ENCODE measurements at regions not wholly inside any gene's neighbourhood (a gene's known extent, or its start where the extent isn't known, plus 50 kb on each side); places are given as distances from the start of the nearest gene placed in this dataset.

DNA sequence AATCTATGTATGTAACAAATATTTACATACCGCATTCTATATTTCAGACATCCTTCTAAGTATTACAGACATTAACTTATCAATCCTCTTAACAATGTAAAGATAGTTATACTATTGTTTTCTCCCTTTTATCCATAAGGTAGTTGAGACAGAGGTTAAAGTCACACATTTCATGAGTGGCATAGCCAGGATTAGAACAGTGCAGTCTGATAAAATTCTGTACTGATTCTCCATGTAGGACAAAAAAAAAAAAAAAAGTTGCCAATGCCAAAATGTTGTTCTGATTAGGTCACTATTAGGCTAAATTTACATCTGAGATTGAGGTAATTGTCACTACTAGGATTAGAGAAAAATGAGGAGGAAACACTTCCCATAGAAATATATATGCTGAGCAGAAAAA is 629.2 kb downstream of the OTOL1 start:
- no peak for DNase-seq (ENCODE audit: low read depth)

DNA sequence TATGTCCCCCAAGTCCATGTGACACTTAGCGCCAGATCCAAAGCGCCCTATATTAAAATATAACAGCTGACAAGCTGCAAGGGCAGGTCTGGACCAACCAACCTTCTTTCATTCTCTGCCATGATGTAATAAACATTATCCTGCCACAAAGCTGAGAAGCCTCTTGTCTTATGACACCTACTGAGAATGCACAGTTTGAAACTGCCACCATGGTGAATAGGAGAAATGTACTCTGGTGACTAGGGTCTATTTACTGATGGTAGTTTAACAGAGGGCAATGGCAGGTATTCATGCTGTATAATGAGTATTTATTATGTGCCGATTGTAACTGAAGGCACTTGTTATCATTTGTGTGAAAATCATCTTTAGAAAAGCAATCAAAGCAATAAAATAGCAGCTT is 634.0 kb downstream of the OTOL1 start:
- no peak for DNase-seq (ENCODE audit: low read depth)

DNA sequence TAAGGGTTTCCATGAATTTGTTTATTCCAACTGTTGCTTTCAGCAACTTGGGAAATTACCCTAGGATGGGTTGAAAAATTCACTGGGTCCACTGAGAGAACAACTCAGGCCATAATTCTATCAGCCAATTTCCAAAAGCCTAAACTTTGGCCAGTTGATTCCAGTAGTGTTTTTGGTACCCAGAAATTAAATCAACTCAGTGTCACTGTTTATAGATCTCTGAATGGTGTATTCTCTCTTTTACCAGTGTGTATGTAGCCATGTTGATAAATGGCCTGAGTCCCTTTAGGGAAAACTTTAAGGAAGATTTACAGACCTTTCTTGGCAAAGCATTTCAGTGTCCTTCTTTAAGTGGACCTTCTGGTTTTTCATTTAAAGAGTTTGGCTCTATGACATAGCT is 636.4 kb downstream of the OTOL1 start:
- DNase-seq (ENCODE audit: low read depth): no peak

DNA sequence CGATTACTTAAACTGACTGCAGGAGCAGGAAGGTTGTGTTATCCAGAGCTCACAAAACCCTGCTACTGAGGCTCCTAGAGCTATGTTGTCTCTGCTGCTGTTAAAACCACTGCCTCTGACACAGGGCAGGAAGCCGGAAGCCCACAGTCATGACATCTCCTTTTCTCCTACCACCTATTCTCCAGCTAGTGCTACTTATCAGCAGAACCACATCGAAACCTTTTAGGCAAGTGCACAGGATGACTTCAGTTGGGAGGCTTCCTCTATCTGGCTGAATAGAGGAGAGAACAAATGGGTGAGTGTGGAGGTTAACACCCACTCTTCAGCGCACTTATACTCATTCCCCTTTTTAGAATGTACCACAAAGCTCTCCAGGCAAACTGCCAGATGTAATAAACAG is 638.0 kb downstream of the OTOL1 start:
- no peak for DNase-seq (ENCODE audit: low read depth)

DNA sequence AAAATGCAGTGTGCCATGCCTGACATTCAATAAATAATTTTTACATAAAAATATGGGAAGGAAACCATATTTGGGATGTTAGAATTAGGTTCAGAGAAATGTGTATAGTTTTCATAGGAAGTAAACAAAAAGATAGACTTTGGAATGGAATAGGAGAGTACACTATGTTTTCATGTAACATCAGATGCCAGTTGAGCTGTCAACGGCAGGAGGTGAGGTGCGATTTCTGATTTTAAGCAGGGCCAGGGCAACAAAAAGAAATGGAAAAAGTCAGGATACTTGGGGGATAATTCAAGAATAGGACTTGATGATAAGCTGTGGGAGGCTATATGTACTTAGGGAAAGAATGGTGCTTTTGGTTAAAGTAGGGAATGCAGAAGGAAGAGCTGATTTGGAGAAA is 639.5 kb downstream of the OTOL1 start:
- DNase-seq (ENCODE audit: low read depth): no peak

DNA sequence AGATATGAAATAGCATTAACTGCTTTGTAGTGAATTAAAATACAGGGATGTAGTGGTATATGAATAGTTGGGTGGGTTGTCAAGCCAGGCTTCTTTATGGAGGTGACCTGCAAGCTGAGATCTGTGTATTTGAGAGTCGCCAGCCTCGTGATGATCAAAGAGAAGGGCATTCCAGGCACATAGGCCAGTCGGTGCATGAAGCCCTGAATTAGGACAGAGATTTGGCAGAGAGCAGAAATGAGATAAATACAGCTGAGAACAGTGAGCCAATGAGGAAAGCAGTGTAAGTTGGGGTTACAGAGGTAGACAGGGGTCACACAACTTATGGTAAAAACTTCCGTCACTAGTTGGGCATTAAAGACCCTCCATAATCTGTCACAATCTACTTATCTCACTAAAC is 641.9 kb downstream of the OTOL1 start:
- DNase-seq (ENCODE audit: low read depth): no peak

DNA sequence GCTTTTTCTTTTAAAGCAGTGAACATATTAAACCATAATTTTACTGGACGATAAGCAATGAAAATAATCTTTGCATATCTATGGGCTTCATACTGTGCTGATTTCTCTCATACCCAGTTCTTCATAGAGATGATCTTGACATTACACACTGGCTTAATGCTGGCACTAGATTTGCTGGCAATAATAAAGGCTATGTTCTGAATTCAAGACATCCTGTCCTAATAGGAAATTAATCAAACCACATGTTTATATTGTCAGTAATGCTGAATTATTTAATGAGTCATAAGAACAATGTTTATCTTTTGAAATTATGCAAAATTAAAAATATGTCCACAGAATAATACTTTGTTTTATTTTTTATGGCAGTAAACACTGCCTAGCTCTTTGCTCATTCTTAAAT is 643.2 kb downstream of the OTOL1 start:
- DNase-seq (ENCODE audit: low read depth): no peak

DNA sequence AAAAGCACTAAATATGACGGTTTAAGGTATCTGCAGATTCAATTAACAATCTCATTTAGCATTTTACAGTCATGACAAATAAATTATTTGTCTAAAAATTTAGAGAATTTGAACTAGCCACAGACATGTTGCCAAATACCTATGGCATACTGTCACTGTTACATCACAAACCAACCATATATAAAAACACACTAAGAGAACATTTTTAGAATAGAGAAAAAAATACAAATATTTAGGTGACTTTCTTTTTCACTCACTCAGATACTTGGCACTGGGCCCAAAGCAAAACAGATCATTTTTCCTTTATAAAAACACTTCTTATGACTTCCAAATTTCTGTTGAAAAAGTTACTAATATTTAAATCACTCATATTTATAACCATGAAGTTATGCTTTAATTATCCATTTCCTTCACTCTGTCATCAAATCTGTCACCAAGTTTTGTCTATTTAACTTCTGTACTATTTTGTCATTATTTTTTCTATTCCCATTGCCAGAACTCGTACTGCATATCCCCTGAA is 644.7 kb downstream of the OTOL1 start:
- peak; percentile 26 for DNase-seq (ENCODE audit: low read depth)

DNA sequence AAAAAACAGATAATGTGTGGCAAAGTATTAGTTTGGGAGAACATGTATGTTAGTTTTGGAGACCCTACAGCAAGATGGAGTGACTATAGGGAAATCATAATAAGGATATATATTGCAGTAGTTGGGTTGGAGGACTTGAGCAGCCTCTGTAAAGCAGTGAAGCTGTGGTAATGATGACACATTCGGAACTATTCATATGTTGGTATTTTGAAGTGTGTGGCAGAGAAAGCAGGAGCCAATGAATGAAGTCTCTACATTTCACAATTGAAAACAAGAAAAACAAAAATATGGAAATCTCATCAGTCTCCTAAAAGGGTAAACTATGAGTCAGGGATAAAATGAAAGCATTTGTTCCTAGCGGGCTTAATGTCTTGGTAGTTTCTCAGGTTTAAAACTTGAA is 645.9 kb downstream of the OTOL1 start:
- peak; percentile 8 for DNase-seq (ENCODE audit: low read depth)

DNA sequence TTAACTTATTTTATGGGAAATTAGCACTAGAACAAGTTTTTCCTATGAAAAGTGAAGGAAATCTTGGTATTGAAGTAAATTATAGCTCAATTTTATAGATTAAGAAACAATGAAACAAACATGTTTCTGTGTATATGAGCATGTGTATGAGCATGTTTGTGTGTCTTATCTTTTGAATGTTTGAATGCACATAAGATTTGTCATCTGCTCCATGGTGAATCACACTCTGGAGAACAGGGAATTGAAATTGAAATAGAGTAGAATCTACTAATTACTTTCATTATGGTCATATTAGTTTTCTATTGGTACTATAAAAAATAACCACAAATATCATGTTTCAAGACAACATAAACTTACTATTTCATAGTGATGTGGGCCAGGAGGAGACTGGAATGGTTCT is 646.6 kb downstream of the OTOL1 start:
- no peak for DNase-seq (ENCODE audit: low read depth)

DNA sequence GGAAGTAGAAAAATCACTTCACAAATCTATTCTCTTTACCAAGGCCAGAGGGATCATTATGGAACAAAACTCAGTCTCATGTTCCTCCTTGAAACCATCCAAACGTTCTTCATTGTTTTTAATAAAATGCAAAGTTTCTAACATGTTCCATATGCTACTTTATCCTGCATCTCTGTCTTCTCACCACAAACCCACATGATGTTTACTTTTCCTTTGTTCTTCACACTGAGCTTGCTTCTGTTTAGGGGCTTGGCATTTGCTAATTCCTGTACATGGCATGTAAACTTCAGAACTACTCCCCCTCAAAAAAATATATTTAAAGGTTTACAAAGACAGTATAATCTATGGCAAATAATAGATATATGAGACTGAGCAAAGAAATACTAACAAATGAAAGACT is 651.4 kb downstream of the OTOL1 start:
- DNase-seq (ENCODE audit: low read depth): no peak

DNA sequence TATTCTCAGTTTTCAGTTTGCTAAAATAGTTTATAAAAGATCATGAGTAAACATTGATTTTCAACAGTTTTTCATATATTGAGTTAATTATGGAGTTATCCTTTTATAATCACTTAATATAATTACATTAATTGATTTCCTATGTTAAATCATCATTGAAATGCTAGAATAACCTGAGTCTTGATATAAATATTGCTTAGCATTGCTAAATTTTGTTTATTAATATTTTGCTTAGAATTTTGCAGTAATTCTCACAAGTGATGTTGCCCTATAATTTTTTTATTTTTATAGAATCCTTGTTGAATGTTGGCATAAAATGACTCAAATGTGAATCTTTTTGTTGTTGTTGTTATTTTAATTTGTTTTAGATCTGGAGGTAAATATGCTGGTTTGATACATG is 654.2 kb downstream of the OTOL1 start:
- DNase-seq (ENCODE audit: low read depth): no peak

DNA sequence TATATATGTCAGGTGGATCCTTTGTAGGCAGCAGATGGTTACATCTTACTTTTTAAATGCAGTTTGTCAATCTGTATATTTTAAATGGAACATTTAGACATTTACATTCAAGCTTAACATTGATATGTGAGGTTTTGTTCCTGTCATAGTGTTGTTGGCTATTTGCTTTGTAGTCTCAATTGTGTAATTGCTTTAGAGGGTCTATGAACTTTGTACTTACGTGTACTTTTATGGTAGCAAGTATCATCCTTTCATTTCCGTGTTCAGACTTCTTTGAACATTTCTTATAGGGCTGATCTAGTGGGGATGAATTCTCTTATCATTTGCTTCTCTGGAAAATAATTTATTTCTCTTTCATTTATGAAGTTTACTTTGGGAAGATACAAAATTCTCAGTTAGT is 656.0 kb downstream of the OTOL1 start:
- DNase-seq (ENCODE audit: low read depth): no peak

DNA sequence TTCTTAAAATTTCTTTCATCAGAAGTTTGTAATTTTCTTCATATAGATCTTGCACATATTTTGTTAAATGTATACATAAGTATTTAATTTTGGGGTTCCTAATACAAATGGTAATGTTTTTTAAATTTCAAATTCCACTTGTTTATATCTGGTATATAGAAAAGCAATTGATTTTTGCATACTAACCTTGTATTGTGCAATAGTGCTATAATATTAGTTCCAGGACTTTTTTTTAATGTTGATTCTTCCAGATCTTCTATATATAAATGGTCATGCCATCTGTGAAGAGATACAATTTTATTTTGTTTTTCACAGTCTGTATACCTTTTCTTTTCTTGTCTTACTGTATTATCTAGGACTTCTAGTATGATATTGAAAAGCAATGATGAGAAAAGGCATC is 665.0 kb downstream of the OTOL1 start:
- no peak for DNase-seq (ENCODE audit: low read depth)

DNA sequence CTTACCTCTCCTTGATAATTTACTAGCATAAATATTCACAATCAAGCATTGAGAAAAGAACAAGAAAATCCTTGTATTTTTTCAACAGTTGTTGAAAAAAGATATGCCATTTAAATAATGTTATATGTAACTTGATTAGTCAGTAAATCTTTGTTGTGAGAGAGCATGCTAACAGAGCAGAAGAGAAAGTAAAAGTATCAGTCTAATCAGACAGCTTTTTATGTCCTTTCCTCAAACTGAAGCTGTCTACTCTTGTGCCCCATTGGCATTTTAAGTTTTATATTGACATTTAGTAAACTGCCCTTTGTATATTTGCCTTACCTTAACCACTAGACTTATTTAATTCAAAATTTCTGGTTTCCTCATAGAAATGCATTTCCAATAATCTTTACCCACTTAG is 668.7 kb downstream of the OTOL1 start:
- no peak for DNase-seq (ENCODE audit: low read depth)

DNA sequence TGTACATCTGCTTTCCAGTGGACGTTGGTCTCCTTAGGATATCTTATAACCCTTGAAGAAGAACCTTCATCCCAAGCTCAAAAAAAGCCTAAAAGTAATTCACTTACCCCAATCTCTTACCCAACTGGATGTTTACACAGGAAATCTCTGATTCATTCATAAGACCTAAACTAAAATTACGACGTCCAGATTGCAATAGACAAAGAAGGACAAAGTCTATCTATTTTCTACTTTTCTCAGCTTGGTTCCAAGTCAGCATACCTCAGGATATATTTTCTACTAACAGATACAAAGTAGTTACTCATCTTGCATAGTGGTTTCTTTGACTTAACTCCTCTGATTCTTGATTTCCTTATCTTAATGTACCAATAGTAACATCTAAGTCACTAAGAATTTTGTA is 669.9 kb downstream of the OTOL1 start:
- DNase-seq (ENCODE audit: low read depth): no peak

DNA sequence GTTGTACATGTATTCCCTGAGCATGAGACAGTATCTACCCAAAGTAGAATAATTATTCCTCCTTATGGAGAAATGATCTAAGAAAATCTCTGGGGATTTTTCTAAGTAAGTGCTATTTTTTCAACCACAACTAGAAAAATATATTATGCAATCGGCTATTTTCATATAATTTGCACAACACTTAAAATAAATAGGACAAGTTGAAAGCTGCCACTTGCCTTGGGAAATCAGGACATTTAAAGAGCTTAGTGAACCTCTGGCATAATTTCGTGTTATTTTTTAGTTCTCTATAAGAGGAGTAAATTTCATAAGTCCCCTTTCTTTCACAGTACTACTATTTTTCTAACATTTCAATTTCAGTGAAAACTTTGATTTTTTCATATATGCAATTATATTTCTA is 672.1 kb downstream of the OTOL1 start:
- no peak for DNase-seq (ENCODE audit: low read depth)

DNA sequence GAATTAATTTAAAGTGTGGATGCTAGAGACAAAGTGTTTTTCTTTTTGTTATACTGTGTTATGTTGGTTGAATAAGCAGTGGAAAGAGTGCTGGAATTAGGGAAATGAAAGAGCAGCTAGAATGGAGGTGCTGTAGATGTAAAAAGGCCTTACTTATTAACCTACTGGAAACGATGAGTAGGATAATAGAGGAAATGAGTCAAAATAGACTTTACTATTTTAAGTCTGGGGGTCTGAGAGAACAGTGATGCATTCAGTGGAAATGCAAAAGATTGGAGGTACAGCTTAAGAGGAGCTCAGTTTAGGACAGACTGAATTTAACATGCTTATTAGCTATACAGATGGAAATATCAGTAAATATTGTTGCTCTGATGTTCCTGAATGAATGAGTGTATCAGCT is 674.0 kb downstream of the OTOL1 start:
- DNase-seq (ENCODE audit: low read depth): peak; percentile 4

DNA sequence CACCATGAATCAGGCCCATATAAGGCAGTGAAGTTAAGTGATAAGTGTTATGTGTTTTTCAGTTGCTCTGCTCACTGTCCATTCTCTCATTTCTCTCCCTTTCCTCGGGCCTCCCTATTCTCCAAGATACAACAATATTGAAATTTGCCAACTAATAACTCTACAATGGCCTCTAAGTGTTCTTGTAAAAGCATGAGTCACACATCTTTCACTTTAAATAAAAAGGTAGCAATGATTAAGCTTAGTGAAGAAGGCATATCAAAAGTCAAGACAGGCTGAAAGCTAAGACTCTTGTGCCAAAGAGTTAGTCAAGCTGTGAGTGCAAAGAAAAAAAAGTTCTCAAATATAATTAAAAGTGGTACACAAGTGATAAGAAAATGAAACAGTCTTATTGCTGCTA is 675.4 kb downstream of the OTOL1 start:
- peak; percentile 28 for DNase-seq (ENCODE audit: low read depth)

DNA sequence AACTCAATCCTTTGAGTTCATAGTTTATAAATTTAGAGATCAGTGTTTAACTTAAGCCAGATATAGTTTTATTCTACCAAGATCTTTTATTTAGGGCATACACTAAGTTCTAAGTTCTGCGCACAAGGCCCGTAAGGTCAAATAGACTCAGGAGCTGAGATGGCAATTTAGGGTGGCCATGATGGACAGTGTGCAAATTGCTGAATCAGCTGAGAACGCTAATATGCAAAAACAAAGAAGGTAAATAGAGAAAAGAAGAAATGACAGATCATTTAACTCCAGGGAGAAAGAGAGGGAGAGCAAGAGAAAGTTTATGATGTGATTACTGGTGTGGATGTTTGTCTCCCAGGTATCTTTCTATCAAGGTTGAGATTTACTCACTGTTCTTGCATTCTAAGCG is 678.5 kb downstream of the OTOL1 start:
- DNase-seq (ENCODE audit: low read depth): no peak

DNA sequence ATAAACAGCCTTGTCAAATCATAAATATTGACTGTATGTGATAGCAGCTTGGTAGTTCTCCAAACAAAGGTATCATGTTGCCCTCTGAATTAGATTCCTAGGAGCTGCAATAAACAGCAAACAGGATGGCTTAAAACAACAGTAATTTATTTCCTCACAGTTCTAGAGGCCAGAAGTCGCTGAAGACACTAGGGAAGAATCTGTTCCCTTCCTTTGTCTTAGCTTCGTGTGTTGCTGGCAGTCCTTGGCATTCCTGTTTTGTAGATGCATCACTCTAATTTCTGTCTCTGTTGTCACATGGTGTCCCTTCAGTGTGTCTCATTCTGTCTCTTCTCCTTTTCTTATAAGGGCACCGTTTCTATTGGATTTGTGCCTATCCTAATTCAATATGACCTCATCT is 679.3 kb downstream of the OTOL1 start:
- no peak for DNase-seq (ENCODE audit: low read depth)

DNA sequence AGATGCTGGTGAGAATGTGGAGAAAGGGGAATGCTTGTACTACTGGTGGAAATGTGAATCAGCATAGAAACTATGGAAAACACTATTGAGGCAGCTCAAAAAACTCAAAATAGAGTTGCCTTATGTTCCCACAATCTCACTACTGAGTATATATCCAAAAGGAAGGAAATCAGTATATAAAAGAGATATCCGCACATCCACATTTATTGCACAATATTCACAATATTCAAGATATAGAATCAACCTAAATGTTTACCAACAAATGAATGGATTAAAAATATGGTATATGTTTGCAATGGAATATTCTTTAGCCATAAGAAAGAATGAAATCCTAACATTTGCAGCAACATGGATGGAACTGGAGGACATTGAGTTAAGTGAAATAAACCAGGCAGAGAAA is 686.8 kb downstream of the OTOL1 start:
- no peak for DNase-seq (ENCODE audit: low read depth)

DNA sequence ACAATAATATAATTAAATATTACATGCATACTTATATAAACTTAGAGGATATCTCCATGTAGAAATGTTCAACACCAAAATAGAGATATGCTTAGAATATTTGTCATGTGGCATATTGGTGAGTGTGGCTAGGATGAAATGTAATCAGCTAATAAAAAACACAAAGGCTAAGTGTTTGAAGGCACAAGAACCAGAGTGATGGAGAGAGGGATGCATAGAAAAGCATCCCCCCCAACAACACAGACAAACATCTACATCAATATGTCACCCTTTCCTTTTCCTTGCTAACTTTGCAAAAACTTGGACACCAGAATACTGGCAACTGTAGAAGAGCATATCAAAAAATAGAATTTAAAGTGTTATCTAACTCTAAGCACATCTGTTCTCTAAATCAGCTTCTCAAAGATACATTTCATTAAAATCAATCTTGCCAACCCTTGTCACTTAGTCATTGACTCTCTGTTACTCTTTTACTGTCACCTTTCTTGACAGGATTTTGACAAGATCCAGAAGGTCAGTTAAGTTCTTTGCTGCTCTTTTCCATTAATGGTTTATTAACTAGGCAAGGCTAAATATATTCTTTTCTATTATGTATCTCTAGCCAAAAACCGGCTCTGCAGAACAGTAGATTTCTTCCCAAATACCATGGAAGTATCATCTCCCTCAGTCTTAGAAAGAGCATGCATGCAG is 695.9 kb downstream of the OTOL1 start:
- no peak for DNase-seq (ENCODE audit: low read depth)

Data from renal cortical epithelial cell (primary cell).